MCF 10A (cell line): ENCODE measurements at regions not wholly inside any gene's neighbourhood (a gene's known extent, or its start where the extent isn't known, plus 50 kb on each side); places are given as distances from the start of the nearest gene placed in this dataset.

ENCODE experiments used
- BruUV-seq: library from RNA; stranded (reverse); fragments of 400-500 nt; replicated peaks from 2 replicates; lab custom pipeline; 2021; lab: Mats Ljungman, UMichigan
- CTCF ChIA-PET: fragments of 300-600 bp; sonication (Branson Sonifier 250); formaldehyde crosslinking; extraction: SDS; loops from one replicate; lab custom pipeline; 2021; ENCODE audit warnings: antibody characterized with exemption, inconsistent platforms; lab: Yijun Ruan, JAX
- POLR2A ChIA-PET: fragments of 300-600, 350-650 bp; sonication (Branson Sonifier 250); formaldehyde crosslinking; extraction: SDS; loops from one replicate; lab custom pipeline; 2020; ENCODE audit warnings: antibody characterized with exemption, inconsistent platforms; lab: Yijun Ruan, JAX
- DNase-seq: peaks from one replicate; pipeline ENCODE4 v3.0.0-alpha.2; 2018; ENCODE audit not compliant: unreplicated experiment
- H3K27ac Mint-ChIP-seq: one replicate; pipeline ENCODE4 v1.8.0; 2022; ENCODE audit warnings: mild to moderate bottlenecking, low read depth, mixed read lengths; ENCODE audit not compliant: unreplicated experiment
- H3K27me3 Mint-ChIP-seq: one replicate; pipeline ENCODE4 v1.8.0; 2022; ENCODE audit warnings: mixed read lengths; ENCODE audit not compliant: insufficient read depth, unreplicated experiment
- H3K36me3 Mint-ChIP-seq: one replicate; pipeline ENCODE4 v1.8.0; 2022; ENCODE audit warnings: mild to moderate bottlenecking, moderate library complexity, mixed read lengths; ENCODE audit not compliant: insufficient read depth, unreplicated experiment
- H3K4me1 Mint-ChIP-seq: one replicate; pipeline ENCODE4 v1.8.0; 2022; ENCODE audit warnings: mixed read lengths; ENCODE audit not compliant: insufficient read depth, unreplicated experiment
- H3K4me3 Mint-ChIP-seq: one replicate; pipeline ENCODE4 v1.8.0; 2022; ENCODE audit warnings: mild to moderate bottlenecking, moderate library complexity, mixed read lengths; ENCODE audit not compliant: unreplicated experiment
- H3K9me3 Mint-ChIP-seq: one replicate; pipeline ENCODE4 v1.8.0; 2022; ENCODE audit warnings: mixed read lengths; ENCODE audit not compliant: unreplicated experiment
- intact Hi-C: fragments of 100-400 bp; cut with micrococcal nuclease; formaldehyde crosslinking; loops from 2 replicates; pipeline ENCODE4 v1.14.1; 2022
- TF ChIP-seq, protein P1 (sequence below): fragments of 200-600 bp; IDR thresholded peaks from one replicate; pipeline ENCODE4 v1.8.0; 2022; ENCODE audit warnings: antibody characterized with exemption, mild to moderate bottlenecking; ENCODE audit not compliant: unreplicated experiment

GRCh38 chr5:155978850-155979249 is 348.1 kb upstream of the SGCD start:
- H3K36me3 Mint-ChIP-seq, result no peaks in the 10 kb centered on the region
- CTCF ChIA-PET, result interaction anchor here (0.6 kb wide), 1 partner anchor 720 kb away, joined by 3 read pairs; no protein-coding TSS in a partner anchor
- POLR2A ChIA-PET, result no interaction called here
- H3K27me3 Mint-ChIP-seq, result no peaks in the 10 kb centered on the region
- no peak for DNase-seq
- H3K4me1 Mint-ChIP-seq, result peaks cover 3% of the 10 kb centered on the region
- no peak overlapping the region for H3K27ac Mint-ChIP-seq
- no peaks in the 10 kb centered on the region for H3K9me3 Mint-ChIP-seq
- H3K4me3 Mint-ChIP-seq, result no peak overlapping the region
- no TSS peak for BruUV-seq
- TF ChIP-seq, protein P1, sequence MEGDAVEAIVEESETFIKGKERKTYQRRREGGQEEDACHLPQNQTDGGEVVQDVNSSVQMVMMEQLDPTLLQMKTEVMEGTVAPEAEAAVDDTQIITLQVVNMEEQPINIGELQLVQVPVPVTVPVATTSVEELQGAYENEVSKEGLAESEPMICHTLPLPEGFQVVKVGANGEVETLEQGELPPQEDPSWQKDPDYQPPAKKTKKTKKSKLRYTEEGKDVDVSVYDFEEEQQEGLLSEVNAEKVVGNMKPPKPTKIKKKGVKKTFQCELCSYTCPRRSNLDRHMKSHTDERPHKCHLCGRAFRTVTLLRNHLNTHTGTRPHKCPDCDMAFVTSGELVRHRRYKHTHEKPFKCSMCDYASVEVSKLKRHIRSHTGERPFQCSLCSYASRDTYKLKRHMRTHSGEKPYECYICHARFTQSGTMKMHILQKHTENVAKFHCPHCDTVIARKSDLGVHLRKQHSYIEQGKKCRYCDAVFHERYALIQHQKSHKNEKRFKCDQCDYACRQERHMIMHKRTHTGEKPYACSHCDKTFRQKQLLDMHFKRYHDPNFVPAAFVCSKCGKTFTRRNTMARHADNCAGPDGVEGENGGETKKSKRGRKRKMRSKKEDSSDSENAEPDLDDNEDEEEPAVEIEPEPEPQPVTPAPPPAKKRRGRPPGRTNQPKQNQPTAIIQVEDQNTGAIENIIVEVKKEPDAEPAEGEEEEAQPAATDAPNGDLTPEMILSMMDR, result no peak
- intact Hi-C loops, result no loop called here

- POLR2A ChIA-PET, result no interaction called here
- H3K27ac Mint-ChIP-seq, result no peak overlapping the region
- CTCF ChIA-PET, result interaction anchor here (0.5 to 1.3 kb wide), 6 partner anchors 39 to 1045 kb away, joined by 3 read pairs; no protein-coding TSS in a partner anchor
- H3K4me1 Mint-ChIP-seq, result peaks cover 8% of the 10 kb centered on the region
- no peak overlapping the region for H3K4me3 Mint-ChIP-seq
- BruUV-seq, result no TSS peak
- no peaks in the 10 kb centered on the region for H3K27me3 Mint-ChIP-seq
- intact Hi-C loops, result no loop called here
- no peak for DNase-seq
- H3K36me3 Mint-ChIP-seq, result no peaks in the 10 kb centered on the region
- no peaks in the 10 kb centered on the region for H3K9me3 Mint-ChIP-seq
- TF ChIP-seq, protein P1, result no peak
Observed at GRCh38 chr5:155982354-155982753, 344.6 kb upstream of the SGCD start.

DNA sequence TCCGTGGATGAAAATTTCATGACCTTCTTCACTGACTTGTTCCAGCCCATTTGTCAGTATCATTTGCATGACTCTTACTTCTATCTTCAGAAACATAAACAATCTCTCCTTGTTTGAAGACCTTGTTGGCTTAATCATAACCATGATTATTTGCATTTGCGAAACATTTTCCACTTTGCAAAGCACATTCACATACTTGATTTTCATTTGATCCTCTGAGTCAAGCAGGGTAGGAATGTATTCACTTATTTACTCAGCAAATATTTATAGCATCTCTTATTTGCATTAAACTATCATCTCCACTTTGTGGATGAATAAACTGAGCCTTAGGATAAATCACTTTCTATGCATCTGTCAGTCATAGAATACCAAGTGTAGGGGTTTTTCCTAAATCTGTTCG is 343.0 kb upstream of the SGCD start:
- Mint-ChIP-seq H3K9me3 (no peaks in the 10 kb centered on the region), H3K36me3 (no peaks in the 10 kb centered on the region), H3K27ac (no peak overlapping the region), H3K4me3 (no peak overlapping the region), H3K4me1 (peaks cover 11% of the 10 kb centered on the region), H3K27me3 (no peaks in the 10 kb centered on the region)
- POLR2A ChIA-PET, result interaction anchor here (0.6 kb wide), 1 partner anchor 797 kb away, joined by 3 read pairs; no protein-coding TSS in a partner anchor
- intact Hi-C loops, result no loop called here
- DNase-seq, result no peak
- TF ChIP-seq, protein P1, result no peak
- CTCF ChIA-PET, result interaction anchor here (0.9 kb wide), 1 partner anchor 145 kb away, joined by 3 read pairs; no protein-coding TSS in a partner anchor
- BruUV-seq, result no TSS peak

- H3K4me1 Mint-ChIP-seq, result peaks cover 11% of the 10 kb centered on the region
- H3K4me3 Mint-ChIP-seq, result no peak overlapping the region
- H3K27ac Mint-ChIP-seq, result no peak overlapping the region
- TF ChIP-seq, protein P1, result no peak
- POLR2A ChIA-PET, result no interaction called here
- CTCF ChIA-PET, result interaction anchor here (0.6 to 1.3 kb wide), 3 partner anchors 8 to 50 kb away, joined by 3 to 5 read pairs (median 3); no protein-coding TSS in a partner anchor
- intact Hi-C loops, result no loop called here
- BruUV-seq, result no TSS peak
- H3K27me3 Mint-ChIP-seq, result no peaks in the 10 kb centered on the region
- H3K9me3 Mint-ChIP-seq, result no peaks in the 10 kb centered on the region
- H3K36me3 Mint-ChIP-seq, result no peaks in the 10 kb centered on the region
- DNase-seq, result no peak
Observed at GRCh38 chr5:155987265-155987810, 339.6 kb upstream of the SGCD start.
